Mesenchymal stem cell (in vitro differentiated cells and primary cell): ENCODE measurements at regions not wholly inside any gene's neighbourhood (a gene's known extent, or its start where the extent isn't known, plus 50 kb on each side); places are given as distances from the start of the nearest gene placed in this dataset.
A peak's percentile ranks its signal among the peaks of the same experiment; 100 is the strongest.

Experiments
- DNase-seq: peaks from one replicate; pipeline ENCODE4 v3.0.0-alpha.2; 2013
- H2AFZ ChIP-seq: one replicate; pipeline ENCODE4 v1.6.1; 2013; ENCODE audit warnings: low read depth, mild to moderate bottlenecking, control low read depth, inconsistent platforms, low read length, moderate library complexity
- H2AK5ac ChIP-seq: 2 replicates; pipeline ENCODE4 v1.6.1; 2013; ENCODE audit warnings: low read length, moderate library complexity, mild to moderate bottlenecking, inconsistent platforms; ENCODE audit not compliant: severe bottlenecking
- H2BK120ac ChIP-seq: one replicate; pipeline ENCODE4 v1.6.1; 2013; ENCODE audit warnings: low read depth, mild to moderate bottlenecking, inconsistent platforms, low read length, moderate library complexity
- H2BK12ac ChIP-seq, 2 experiments: one replicate each; pipeline ENCODE4 v1.6.1; 2013; ENCODE audit warnings: inconsistent platforms in 2 of 2, low read length in 2 of 2, mild to moderate bottlenecking in 2 of 2, moderate library complexity in 2 of 2, control low read depth in 1 of 2
- H2BK15ac ChIP-seq: one replicate; pipeline ENCODE4 v1.6.1; 2013; ENCODE audit warnings: mild to moderate bottlenecking, low read depth, inconsistent platforms; ENCODE audit not compliant: poor library complexity, severe bottlenecking
- H2BK5ac ChIP-seq: 2 replicates; pipeline ENCODE4 v1.6.1; 2013; ENCODE audit warnings: low read depth, mild to moderate bottlenecking, low read length, control low read depth, inconsistent platforms; ENCODE audit not compliant: poor library complexity, severe bottlenecking
- H3K14ac ChIP-seq, 2 experiments: one replicate each; pipeline ENCODE4 v1.6.1; 2013; ENCODE audit warnings: inconsistent platforms in 2 of 2, low read length in 2 of 2, control low read depth in 1 of 2, mild to moderate bottlenecking in 1 of 2, moderate library complexity in 1 of 2
- H3K18ac ChIP-seq, 2 experiments: one replicate each; pipeline ENCODE4 v1.6.1; 2013; ENCODE audit warnings: inconsistent platforms in 2 of 2, low read length in 2 of 2, control low read depth in 1 of 2, low read depth in 1 of 2, mild to moderate bottlenecking in 1 of 2
- H3K23ac ChIP-seq, 2 experiments: one replicate each; pipeline ENCODE4 v1.6.1; 2013; ENCODE audit warnings: inconsistent platforms in 2 of 2, low read length in 2 of 2, mild to moderate bottlenecking in 2 of 2, moderate library complexity in 2 of 2, control low read depth in 1 of 2
- H3K27ac ChIP-seq: 2 replicates; pipeline ENCODE4 v1.5.1; 2013; ENCODE audit warnings: mild to moderate bottlenecking, moderate library complexity, low read length, control low read depth, inconsistent platforms; ENCODE audit not compliant: poor library complexity, severe bottlenecking
- H3K27me3 ChIP-seq, 2 experiments: 2 replicates each; pipeline versions ENCODE4 v1.6.1 to v1.7.0; 2013; ENCODE audit warnings: low read length in 2 of 2, mild to moderate bottlenecking in 2 of 2, moderate library complexity in 2 of 2, control low read depth in 1 of 2, inconsistent platforms in 1 of 2; ENCODE audit not compliant: control insufficient read depth in 1 of 2, insufficient read depth in 1 of 2
- H3K36me3 ChIP-seq, 2 experiments: 2 replicates each; pipeline versions ENCODE4 v1.6.1 to v1.7.0; 2013; ENCODE audit warnings: low read length in 2 of 2, control low read depth in 1 of 2, inconsistent platforms in 1 of 2, low read depth in 1 of 2, mild to moderate bottlenecking in 1 of 2; ENCODE audit not compliant: insufficient read depth in 2 of 2, control insufficient read depth in 1 of 2
- H3K4ac ChIP-seq, 2 experiments: one replicate each; pipeline ENCODE4 v1.6.1; 2013; ENCODE audit warnings: inconsistent platforms in 2 of 2, low read length in 2 of 2, mild to moderate bottlenecking in 2 of 2, moderate library complexity in 2 of 2, control low read depth in 1 of 2, low read depth in 1 of 2
- H3K4me1 ChIP-seq: 2 replicates; pipeline ENCODE4 v1.6.1; 2013; ENCODE audit warnings: low read depth, low read length, control low read depth; ENCODE audit not compliant: control insufficient read depth, insufficient read depth
- H3K4me2 ChIP-seq: 2 replicates; pipeline ENCODE4 v1.6.1; 2013; ENCODE audit warnings: low read length, mild to moderate bottlenecking, inconsistent platforms; ENCODE audit not compliant: poor library complexity, severe bottlenecking
- H3K4me3 ChIP-seq, 2 experiments: 2 replicates each; pipeline versions ENCODE4 v1.5.1 to v1.7.0; 2013; ENCODE audit warnings: low read length in 2 of 2, mild to moderate bottlenecking in 2 of 2, control low read depth in 1 of 2, low read depth in 1 of 2; ENCODE audit not compliant: insufficient read depth in 1 of 2
- H3K79me1 ChIP-seq: replicated peaks from 2 replicates; pipeline ENCODE4 v1.6.1; 2013; ENCODE audit warnings: mild to moderate bottlenecking, control low read depth, low read length, inconsistent platforms; ENCODE audit not compliant: poor library complexity, severe bottlenecking
- H3K9ac ChIP-seq: 2 replicates; pipeline ENCODE4 v1.7.0; 2013; ENCODE audit warnings: mild to moderate bottlenecking, low read length, moderate library complexity
- H3K9me3 ChIP-seq: 2 replicates; pipeline ENCODE4 v1.7.0; 2013; ENCODE audit warnings: mild to moderate bottlenecking, low read length; ENCODE audit not compliant: control insufficient read depth
- H4K8ac ChIP-seq: one replicate; pipeline ENCODE4 v1.6.1; 2013; ENCODE audit warnings: inconsistent platforms, mild to moderate bottlenecking, low read length, moderate library complexity
- H4K91ac ChIP-seq: one replicate; pipeline ENCODE4 v1.6.1; 2013; ENCODE audit warnings: mild to moderate bottlenecking, low read length, inconsistent platforms
- WGBS: methylation state at CpG from one replicate; pipeline ENCODE4 v1.1.7; 2013; ENCODE audit warnings: mixed read lengths; 5-methylcytosine and 5-hydroxymethylcytosine counted together

DNA sequence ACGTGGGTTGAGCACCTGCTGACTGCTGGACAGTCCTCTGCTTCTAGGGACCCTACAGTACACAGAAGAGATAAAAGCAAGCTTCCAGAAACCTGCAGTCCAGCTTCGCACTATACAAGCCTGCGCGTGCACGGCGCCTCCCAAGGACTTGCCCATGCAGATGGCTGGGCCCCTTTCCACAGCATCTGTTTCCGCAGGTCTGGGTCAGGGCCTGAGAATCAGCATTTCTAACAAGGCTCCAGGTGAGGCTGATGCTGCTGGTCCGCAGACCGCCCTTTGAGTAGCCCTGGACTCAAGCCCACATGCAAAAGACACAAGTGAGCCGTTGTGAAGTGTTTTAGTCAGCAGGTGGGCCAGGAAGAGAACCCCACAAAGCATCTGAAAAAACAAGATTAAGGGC lies 133.1 kb downstream of the HSD17B3 start:
- no peak overlapping the region for H3K4me2 ChIP-seq
- no peak overlapping the region for H3K27ac ChIP-seq
- no peaks in the 10 kb centered on the region for H3K79me1 ChIP-seq
- H3K18ac ChIP-seq: peak overlapping the region; percentile 65 to 70
- peak overlapping the region; percentile 19 for H2BK15ac ChIP-seq
- H3K4ac ChIP-seq: peak overlapping the region; percentile 43 to 61
- no peaks in the 10 kb centered on the region for H3K36me3 ChIP-seq
- WGBS: 91% methylated on average over 10 of the region's 10 CpGs
- H2BK12ac ChIP-seq: peak overlapping the region; percentile 18 to 80
- peak overlapping the region in 1 of 2 experiments; percentile 10 for H3K4me3 ChIP-seq
- H2AK5ac ChIP-seq: no peak overlapping the region
- peak overlapping the region; percentile 71 for H4K8ac ChIP-seq
- peak overlapping the region; percentile 23 for H2BK120ac ChIP-seq
- DNase-seq: no peak
- H3K14ac ChIP-seq: no peak overlapping the region
- no peak overlapping the region for H4K91ac ChIP-seq
- H3K27me3 ChIP-seq: peaks cover 8% of the 10 kb centered on the region in 2 experiments
- peaks cover 13% of the 10 kb centered on the region for H3K4me1 ChIP-seq
- no peak overlapping the region for H3K23ac ChIP-seq
- H3K9me3 ChIP-seq: no peaks in the 10 kb centered on the region
- no peak overlapping the region for H3K9ac ChIP-seq
- H2AFZ ChIP-seq: no peak overlapping the region
- no peak overlapping the region for H2BK5ac ChIP-seq

DNA sequence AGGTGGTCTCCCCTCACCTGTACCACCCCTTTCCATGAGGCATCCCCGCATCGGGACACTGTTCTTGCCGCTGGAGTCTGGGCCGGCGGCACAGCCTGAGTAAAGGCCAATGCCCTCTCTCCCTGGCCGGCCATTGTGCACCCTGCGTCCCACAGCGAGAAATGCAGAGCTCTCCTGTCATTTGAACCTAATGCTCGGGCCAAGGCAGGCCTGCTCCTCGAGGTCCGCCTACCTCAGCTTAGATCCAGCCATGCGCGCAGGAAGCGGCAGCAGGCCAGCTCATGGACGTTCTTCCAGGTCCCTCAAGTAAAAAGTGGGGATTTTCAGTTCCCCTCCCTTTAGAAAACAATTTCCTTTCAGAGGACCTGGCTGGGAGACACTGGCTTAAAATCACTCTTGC lies 135.0 kb downstream of the HSD17B3 start:
- Histone ChIP-seq H2BK15ac (no peak overlapping the region), H4K8ac (no peak overlapping the region), H3K4ac (no peak overlapping the region), H3K27me3 (peaks cover 8 to 15% of the 10 kb centered on the region in 2 experiments), H4K91ac (no peak overlapping the region), H2BK120ac (no peak overlapping the region), H3K4me1 (peaks cover 13% of the 10 kb centered on the region), H3K14ac (no peak overlapping the region), H3K23ac (no peak overlapping the region), H3K18ac (no peak overlapping the region), H3K4me3 (no peak overlapping the region), H3K9me3 (no peaks in the 10 kb centered on the region), H3K36me3 (no peaks in the 10 kb centered on the region), H2BK5ac (no peak overlapping the region), H2AK5ac (no peak overlapping the region), H3K9ac (no peak overlapping the region), H3K4me2 (no peak overlapping the region), H3K27ac (no peak overlapping the region), H2AFZ (no peak overlapping the region), H2BK12ac (peak overlapping the region in 1 of 2 experiments; percentile 4), H3K79me1 (no peaks in the 10 kb centered on the region)
- DNase-seq: no peak
- 98% methylated on average over 15 of the region's 15 CpGs for WGBS

DNA sequence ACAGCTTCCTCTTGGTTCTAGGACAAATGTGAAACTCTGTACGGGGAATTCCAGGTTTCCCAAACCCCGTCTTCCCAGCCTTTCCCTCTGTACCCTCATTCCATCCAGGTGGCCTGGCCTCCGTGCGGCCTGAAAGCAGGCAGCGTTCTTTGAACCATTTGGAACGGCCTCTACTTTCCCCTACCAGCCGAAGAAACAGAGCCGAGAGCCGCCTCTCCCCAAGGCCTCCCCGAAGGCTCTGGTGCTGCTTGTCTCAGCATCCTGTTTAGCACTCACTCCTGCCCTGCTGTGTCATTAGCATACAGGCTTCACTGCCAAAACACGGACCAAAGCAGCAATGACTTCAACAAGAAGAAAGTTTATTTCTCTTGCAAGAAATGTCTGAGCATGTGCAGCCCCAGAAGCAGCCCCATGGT lies 137.7 kb downstream of the HSD17B3 start:
- WGBS: 92% methylated on average over 11 of the region's 11 CpGs
- Histone ChIP-seq H3K27me3 (peaks cover 11 to 31% of the 10 kb centered on the region in 2 experiments), H2BK15ac (no peak overlapping the region)

DNA sequence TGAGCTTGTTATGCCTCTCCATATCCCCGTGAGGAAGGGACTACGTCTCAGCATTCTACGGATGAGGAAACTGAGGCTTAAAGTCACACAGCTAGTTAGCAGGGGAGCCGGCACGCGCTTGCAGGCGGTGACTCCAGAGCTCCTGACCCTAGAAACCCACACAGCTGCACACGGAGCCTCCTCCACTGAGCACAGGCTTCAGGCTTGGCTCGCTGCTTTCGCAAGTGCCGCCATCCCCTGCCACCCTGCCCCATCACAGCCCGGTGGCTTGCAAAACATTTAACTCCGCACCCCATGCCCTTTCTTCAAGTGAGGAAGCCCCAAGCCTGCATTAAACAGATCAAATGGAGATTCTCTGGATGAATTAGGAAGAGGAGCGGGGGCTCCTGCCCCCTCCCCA lies 138.3 kb downstream of the HSD17B3 start:
- H2BK120ac ChIP-seq: no peak overlapping the region
- H3K23ac ChIP-seq: no peak overlapping the region
- H2BK5ac ChIP-seq: no peak overlapping the region
- no peak overlapping the region for H3K18ac ChIP-seq
- no peak overlapping the region for H2BK15ac ChIP-seq
- H3K36me3 ChIP-seq: no peaks in the 10 kb centered on the region
- no peak overlapping the region for H4K8ac ChIP-seq
- no peak overlapping the region for H3K4ac ChIP-seq
- no peak overlapping the region for H3K9ac ChIP-seq
- no peak overlapping the region for H2AK5ac ChIP-seq
- H3K14ac ChIP-seq: no peak overlapping the region
- DNase-seq: no peak
- H4K91ac ChIP-seq: no peak overlapping the region
- WGBS: 93% methylated on average over 14 of the region's 14 CpGs
- no peak overlapping the region for H2AFZ ChIP-seq
- peaks cover 8 to 31% of the 10 kb centered on the region in 2 experiments for H3K27me3 ChIP-seq
- no peak overlapping the region for H3K4me3 ChIP-seq
- H3K4me2 ChIP-seq: no peak overlapping the region
- H3K4me1 ChIP-seq: peaks cover 5% of the 10 kb centered on the region
- H2BK12ac ChIP-seq: no peak overlapping the region
- no peaks in the 10 kb centered on the region for H3K9me3 ChIP-seq
- no peak overlapping the region for H3K27ac ChIP-seq
- H3K79me1 ChIP-seq: no peaks in the 10 kb centered on the region

More for the DNA sequence above, 137.7 kb downstream of the HSD17B3 start:
- no peaks in the 10 kb centered on the region for H3K9me3 ChIP-seq
- H3K18ac ChIP-seq: no peak overlapping the region
- H3K36me3 ChIP-seq: no peaks in the 10 kb centered on the region
- no peak for DNase-seq
- no peak overlapping the region for H2AFZ ChIP-seq
- no peak overlapping the region for H2BK5ac ChIP-seq
- H3K27ac ChIP-seq: no peak overlapping the region
- no peaks in the 10 kb centered on the region for H3K79me1 ChIP-seq
- no peak overlapping the region for H3K14ac ChIP-seq
- H3K23ac ChIP-seq: no peak overlapping the region
- no peak overlapping the region for H3K4ac ChIP-seq
- no peak overlapping the region for H4K8ac ChIP-seq
- no peak overlapping the region for H3K4me2 ChIP-seq
- H3K4me1 ChIP-seq: peaks cover 9% of the 10 kb centered on the region
- H4K91ac ChIP-seq: peak overlapping the region; percentile 11
- no peak overlapping the region for H3K9ac ChIP-seq
- peak overlapping the region in 1 of 2 experiments; percentile 32 for H2BK12ac ChIP-seq
- no peak overlapping the region for H2AK5ac ChIP-seq
- no peak overlapping the region for H2BK120ac ChIP-seq
- no peak overlapping the region for H3K4me3 ChIP-seq
